Inferior parietal cortex (tissue), 1 donor: ENCODE measurements at regions not wholly inside any gene's neighbourhood (a gene's known extent, or its start where the extent isn't known, plus 50 kb on each side); places are given as distances from the start of the nearest gene placed in this dataset.

Source experiments
- DNase-seq: peaks from one replicate; pipeline ENCODE4 v3.0.0-alpha.2; 2016; ENCODE audit errors: extremely low spot score

GRCh38 chr13:79829880-79830279 is 348.9 kb downstream of the NDFIP2 start:
- no peak for DNase-seq

- no peak for DNase-seq
Measured at GRCh38 chr13:79825959-79826358, 345.0 kb downstream of the NDFIP2 start.

- DNase-seq, result no peak
Measured at GRCh38 chr13:79815041-79815440, 334.1 kb downstream of the NDFIP2 start.

- no peak for DNase-seq
Measured at GRCh38 chr13:79812070-79812850, 331.3 kb downstream of the NDFIP2 start.

GRCh38 chr13:79811170-79811569 is 330.2 kb downstream of the NDFIP2 start:
- no peak for DNase-seq

GRCh38 chr13:79810669-79811068 is 329.7 kb downstream of the NDFIP2 start:
- no peak for DNase-seq

GRCh38 chr13:79810018-79810417 is 329.1 kb downstream of the NDFIP2 start:
- no peak for DNase-seq

GRCh38 chr13:79808475-79808874 is 327.5 kb downstream of the NDFIP2 start:
- DNase-seq, result no peak

GRCh38 chr13:79807554-79807953 is 326.6 kb downstream of the NDFIP2 start:
- no peak for DNase-seq

- no peak for DNase-seq
Measured at GRCh38 chr13:79806821-79807220, 325.9 kb downstream of the NDFIP2 start.

- DNase-seq, result no peak
Measured at GRCh38 chr13:79805317-79805716, 324.4 kb downstream of the NDFIP2 start.

GRCh38 chr13:79803989-79804388 is 323.0 kb downstream of the NDFIP2 start:
- no peak for DNase-seq

- no peak for DNase-seq
Measured at GRCh38 chr13:79803296-79803695, 322.3 kb downstream of the NDFIP2 start.

- no peak for DNase-seq
Measured at GRCh38 chr13:79802389-79803085, 321.6 kb downstream of the NDFIP2 start.

- no peak for DNase-seq
Measured at GRCh38 chr13:79799059-79799867, 318.3 kb downstream of the NDFIP2 start.

- no peak for DNase-seq
Measured at GRCh38 chr13:79796136-79796535, 315.2 kb downstream of the NDFIP2 start.

GRCh38 chr13:79794931-79795330 is 314.0 kb downstream of the NDFIP2 start:
- no peak for DNase-seq

- DNase-seq, result no peak
Measured at GRCh38 chr13:79792716-79793115, 311.8 kb downstream of the NDFIP2 start.

- no peak for DNase-seq
Measured at GRCh38 chr13:79791471-79792042, 310.6 kb downstream of the NDFIP2 start.

GRCh38 chr13:79786176-79786575 is 305.2 kb downstream of the NDFIP2 start:
- no peak for DNase-seq

GRCh38 chr13:79782541-79783205 is 301.7 kb downstream of the NDFIP2 start:
- DNase-seq, result no peak
